Skeletal muscle tissue (tissue), 3 donors: ENCODE measurements at regions not wholly inside any gene's neighbourhood (a gene's known extent, or its start where the extent isn't known, plus 50 kb on each side); places are given as distances from the start of the nearest gene placed in this dataset.

ENCODE experiments used
- H3K27ac ChIP-seq: one replicate; pipeline ENCODE4 v1.7.0; 2013; ENCODE audit warnings: mild to moderate bottlenecking, low read depth, low read length, inconsistent platforms
- H3K27me3 ChIP-seq, 3 donors: one replicate each; pipeline ENCODE4 v1.7.0; 2013; ENCODE audit warnings: low read length in 3 of 3; ENCODE audit not compliant: control insufficient read depth in 3 of 3, insufficient read depth in 3 of 3
- H3K36me3 ChIP-seq, 3 donors: one replicate each; pipeline ENCODE4 v1.7.0; 2013; ENCODE audit warnings: low read length in 3 of 3; ENCODE audit not compliant: control insufficient read depth in 3 of 3, insufficient read depth in 3 of 3
- H3K4me1 ChIP-seq, 3 donors: one replicate each; pipeline ENCODE4 v1.7.0; 2013; ENCODE audit warnings: low read length in 3 of 3, mild to moderate bottlenecking in 3 of 3; ENCODE audit not compliant: control insufficient read depth in 3 of 3, insufficient read depth in 3 of 3
- H3K4me3 ChIP-seq, 3 donors: one replicate each; pipeline ENCODE4 v1.7.0; 2013; ENCODE audit warnings: low read length in 3 of 3
- H3K9ac ChIP-seq, 3 donors: one replicate each; pipeline ENCODE4 v1.7.0; 2013; ENCODE audit warnings: low read length in 3 of 3, mild to moderate bottlenecking in 3 of 3, moderate library complexity in 2 of 3, low read depth in 1 of 3
- H3K9me3 ChIP-seq, 3 donors: one replicate each; pipeline ENCODE4 v1.7.0; 2013; ENCODE audit warnings: low read length in 3 of 3; ENCODE audit not compliant: control insufficient read depth in 3 of 3
- donor health status: Osteomylitis.

DNA sequence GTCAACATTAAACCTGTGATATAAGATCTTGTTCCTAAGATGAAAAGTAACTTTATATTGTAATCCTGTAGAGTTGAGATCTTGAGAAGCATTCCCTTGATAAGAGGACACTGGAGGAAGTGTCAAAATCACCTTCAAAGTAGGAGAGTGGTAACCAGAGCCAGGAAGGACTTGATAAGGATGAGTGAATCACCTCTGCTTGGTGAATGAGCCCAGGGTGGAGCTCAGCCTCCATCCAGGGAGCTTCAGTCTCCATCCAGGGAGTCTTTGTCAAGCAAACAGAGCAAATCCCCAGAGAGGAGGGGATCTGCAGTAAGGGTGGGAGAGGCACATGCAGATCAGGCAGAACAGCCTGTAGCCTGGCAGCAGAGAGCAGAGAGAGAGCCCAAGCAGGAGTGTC, 167.1 kb upstream of the SIX2 start:
- no peaks in the 10 kb centered on the region for H3K36me3 ChIP-seq
- peaks cover 0 to 1% (median 0%) of the 10 kb centered on the region in 3 donors for H3K9me3 ChIP-seq
- H3K27me3 ChIP-seq, result peaks cover 0 to 4% (median 4%) of the 10 kb centered on the region in 3 donors
- H3K9ac ChIP-seq, result no peak overlapping the region
- no peak overlapping the region for H3K27ac ChIP-seq
- no peak overlapping the region for H3K4me3 ChIP-seq
- H3K4me1 ChIP-seq, result no peaks in the 10 kb centered on the region

DNA sequence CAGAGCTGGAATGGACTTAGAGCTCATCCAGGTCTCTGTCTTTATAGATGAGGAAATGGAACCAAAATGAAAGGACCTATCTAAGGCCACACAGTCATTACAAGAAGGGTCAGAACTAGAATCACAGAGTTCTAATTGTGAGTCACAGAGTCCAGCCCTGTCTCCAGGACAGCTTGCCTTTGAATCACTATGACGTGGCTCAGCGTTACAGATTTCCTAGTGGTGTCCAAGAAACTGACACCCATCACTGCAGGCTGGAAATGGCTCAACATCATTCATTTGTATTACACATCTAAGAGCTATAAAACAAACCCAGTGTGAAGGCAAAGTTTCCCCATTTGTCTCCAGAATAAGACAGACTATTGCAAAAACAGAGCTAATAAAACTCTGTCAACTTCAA, 164.3 kb upstream of the SIX2 start:
- Histone ChIP-seq H3K36me3 (no peaks in the 10 kb centered on the region), H3K4me1 (peaks cover 2 to 9% (median 5%) of the 10 kb centered on the region in 3 donors), H3K27ac (no peak overlapping the region), H3K9me3 (peaks cover 0 to 1% (median 0%) of the 10 kb centered on the region in 3 donors), H3K9ac (no peak overlapping the region), H3K27me3 (peaks cover 2 to 20% (median 6%) of the 10 kb centered on the region in 3 donors), H3K4me3 (no peak overlapping the region)

DNA sequence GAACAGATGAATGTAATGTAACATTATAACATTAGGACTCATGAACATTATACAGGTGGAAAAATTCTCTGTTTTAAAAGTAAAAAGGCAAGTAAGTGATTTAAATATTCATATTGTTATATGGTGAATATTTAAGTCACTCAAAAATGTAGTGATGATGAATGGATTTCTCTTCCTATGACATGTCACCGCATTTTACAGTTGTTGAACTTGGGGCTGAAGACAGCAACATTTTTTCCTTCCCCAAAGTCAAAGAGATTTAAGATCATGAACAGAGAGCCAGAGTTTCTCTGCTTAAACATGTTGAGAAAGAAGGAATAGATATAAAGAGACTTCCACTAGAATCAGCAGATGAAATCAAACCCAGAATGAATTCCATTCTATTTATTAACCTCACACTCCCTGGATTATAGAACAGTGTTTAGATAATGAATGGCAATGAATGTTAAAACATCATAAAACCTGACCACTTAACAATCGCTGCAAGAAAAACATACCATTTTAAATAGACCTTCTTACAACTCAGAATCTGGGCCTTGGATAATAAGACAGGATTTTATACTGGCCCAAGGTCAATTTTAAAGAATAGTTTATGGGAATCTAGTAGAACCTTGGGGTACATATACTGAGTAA, 163.6 kb upstream of the SIX2 start:
- Histone ChIP-seq H3K9me3 (peaks cover 0 to 1% (median 0%) of the 10 kb centered on the region in 3 donors), H3K36me3 (no peaks in the 10 kb centered on the region), H3K27me3 (peaks cover 2 to 26% (median 12%) of the 10 kb centered on the region in 3 donors), H3K9ac (no peak overlapping the region), H3K4me3 (no peak overlapping the region), H3K4me1 (peaks cover 6 to 13% (median 6%) of the 10 kb centered on the region in 3 donors), H3K27ac (no peak overlapping the region)

DNA sequence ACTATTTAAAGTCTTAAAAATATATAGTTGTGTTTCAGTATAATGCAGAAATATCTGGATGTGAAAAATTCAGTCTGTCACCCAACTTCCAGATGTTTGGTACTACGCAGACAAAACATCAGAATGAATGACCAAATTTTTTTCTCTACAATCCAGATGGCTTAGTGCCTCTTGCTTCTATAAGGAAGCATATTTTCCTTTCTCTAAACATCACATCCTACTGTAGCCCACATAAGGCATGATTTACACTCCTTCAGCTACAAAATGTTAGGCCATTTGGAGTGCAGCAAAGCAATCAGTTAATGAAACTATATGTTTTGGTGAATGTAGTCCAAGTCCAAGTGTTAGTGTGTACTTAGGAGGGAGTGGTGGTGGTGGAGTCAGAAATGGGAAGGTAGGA, 162.9 kb upstream of the SIX2 start:
- Histone ChIP-seq H3K9ac (no peak overlapping the region), H3K27me3 (peaks cover 2 to 32% (median 19%) of the 10 kb centered on the region in 3 donors), H3K27ac (no peak overlapping the region), H3K4me1 (peaks cover 6 to 13% (median 6%) of the 10 kb centered on the region in 3 donors), H3K36me3 (no peaks in the 10 kb centered on the region), H3K4me3 (no peak overlapping the region), H3K9me3 (peaks cover 0 to 1% (median 0%) of the 10 kb centered on the region in 3 donors)

DNA sequence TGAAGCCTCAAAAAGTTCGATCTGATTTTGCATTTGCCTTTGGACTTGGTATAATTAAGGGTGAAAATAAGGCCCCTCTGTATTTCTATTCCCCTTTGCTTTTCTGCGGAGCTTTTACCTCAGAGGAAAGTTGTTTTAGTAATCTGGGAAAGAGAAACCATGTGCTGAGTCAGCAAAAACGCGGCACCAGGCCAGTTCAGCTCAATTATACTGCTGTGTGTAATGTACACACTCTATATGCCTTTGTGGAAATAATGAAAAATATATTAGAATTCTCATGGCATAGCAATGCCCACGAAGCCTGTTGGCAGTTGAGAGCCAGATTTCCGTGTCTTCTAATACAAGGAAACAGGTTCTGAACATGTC, 161.9 kb upstream of the SIX2 start:
- H3K27ac ChIP-seq, result no peak overlapping the region
- H3K9ac ChIP-seq, result no peak overlapping the region
- no peak overlapping the region for H3K4me3 ChIP-seq
- peaks cover 2 to 33% (median 19%) of the 10 kb centered on the region in 3 donors for H3K27me3 ChIP-seq
- H3K9me3 ChIP-seq, result peaks cover 0 to 1% (median 0%) of the 10 kb centered on the region in 3 donors
- no peaks in the 10 kb centered on the region for H3K36me3 ChIP-seq
- H3K4me1 ChIP-seq, result peaks cover 6 to 13% (median 6%) of the 10 kb centered on the region in 3 donors

DNA sequence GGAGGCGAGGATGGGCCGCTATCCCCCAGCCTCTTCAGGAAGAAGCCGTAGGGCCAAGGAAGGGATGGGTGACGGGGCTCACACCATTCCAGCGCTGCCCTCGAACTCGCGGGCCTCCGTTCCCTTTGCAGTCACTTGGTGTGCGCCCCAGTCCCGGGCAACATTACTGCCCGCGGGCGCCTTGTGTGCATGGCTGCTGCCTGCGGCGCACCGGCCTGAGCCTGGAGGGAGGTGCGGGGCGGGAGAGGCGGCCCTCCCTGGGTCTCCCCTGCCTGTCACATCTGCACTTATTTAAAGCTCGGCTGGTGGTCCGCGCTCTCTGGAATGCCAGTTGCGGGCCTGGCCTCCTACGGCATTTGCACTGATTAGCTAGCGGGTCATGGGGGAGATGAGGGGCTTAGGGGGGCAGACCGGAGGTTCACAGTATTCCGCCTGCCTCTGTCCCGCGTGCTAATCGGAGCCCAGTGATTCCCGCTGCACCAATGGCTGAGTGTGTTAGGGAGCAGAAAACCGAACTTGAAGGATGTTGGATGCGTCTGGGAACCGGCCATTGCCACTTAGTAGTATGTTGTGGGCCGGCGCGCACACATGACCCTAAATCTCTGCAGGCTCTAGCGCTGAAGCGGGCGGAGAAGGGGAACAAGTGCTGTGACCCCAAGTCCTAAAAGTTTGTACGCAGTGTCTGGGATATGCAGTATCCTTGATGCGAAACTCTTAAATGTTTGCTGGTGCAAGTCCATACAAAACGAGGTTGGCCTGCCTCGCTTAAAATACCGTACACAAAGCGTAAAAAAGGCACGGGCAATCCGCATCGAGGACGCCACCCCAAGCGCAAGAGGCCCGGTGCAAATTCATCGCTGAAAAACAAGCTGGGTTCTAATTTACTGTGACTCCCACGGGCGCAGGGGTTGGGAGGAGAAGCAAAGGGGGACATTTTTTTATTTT, 161.2 kb upstream of the SIX2 start:
- peak overlapping the region in 1 of 3 donors; percentile 72 for H3K9ac ChIP-seq
- H3K9me3 ChIP-seq, result peaks cover 0 to 1% (median 0%) of the 10 kb centered on the region in 3 donors
- H3K36me3 ChIP-seq, result no peaks in the 10 kb centered on the region
- H3K27ac ChIP-seq, result no peak overlapping the region
- peaks cover 5 to 37% (median 19%) of the 10 kb centered on the region in 3 donors for H3K27me3 ChIP-seq
- no peak overlapping the region for H3K4me3 ChIP-seq
- H3K4me1 ChIP-seq, result peaks cover 6 to 13% (median 6%) of the 10 kb centered on the region in 3 donors

DNA sequence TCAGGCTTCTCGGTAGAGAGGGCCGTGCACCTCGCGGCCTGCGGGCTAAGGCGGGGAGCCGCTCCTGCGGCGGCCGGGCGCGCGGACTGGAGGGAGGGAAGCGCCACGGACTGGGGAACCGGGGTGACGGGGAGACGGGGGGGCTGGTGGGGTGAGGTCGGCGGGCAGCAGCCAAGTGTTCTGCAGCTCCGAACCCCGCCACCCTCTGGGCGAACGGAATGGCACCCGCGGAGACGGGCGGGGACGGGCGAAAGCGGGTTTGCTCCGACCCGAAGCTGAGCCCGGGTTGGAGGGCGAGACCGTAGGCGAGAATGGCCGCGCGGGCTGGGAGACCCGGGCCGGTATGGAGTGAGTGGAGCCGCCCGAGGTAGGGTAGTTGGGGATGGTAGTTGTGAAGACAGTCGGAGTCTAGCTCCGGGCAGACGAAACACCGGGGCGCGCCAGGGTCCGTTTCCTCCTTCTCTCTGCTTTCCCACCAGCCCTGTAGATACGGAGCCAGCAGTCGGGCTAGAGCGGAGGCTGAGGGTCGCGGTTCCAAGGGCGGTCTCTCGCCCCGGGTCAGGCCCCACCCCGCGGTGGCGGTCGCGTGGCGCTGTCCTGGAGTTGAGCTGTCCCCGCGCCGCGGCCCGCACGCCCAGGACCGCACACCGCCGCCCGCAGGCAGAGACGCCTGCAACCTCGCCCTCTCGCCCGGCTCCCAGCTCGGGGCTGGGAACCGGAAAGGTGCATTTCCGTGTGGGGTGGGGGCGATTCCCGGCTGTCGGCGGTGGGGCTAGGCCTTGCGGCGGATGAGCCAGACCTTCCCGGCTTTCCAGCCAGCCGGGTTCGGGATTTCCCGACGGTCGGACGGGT, 160.3 kb upstream of the SIX2 start:
- H3K36me3 ChIP-seq, result no peaks in the 10 kb centered on the region
- peaks cover 6 to 13% (median 6%) of the 10 kb centered on the region in 3 donors for H3K4me1 ChIP-seq
- H3K27ac ChIP-seq, result no peak overlapping the region
- H3K27me3 ChIP-seq, result peaks cover 6 to 41% (median 24%) of the 10 kb centered on the region in 3 donors
- H3K9me3 ChIP-seq, result no peaks in the 10 kb centered on the region
- H3K4me3 ChIP-seq, result peak overlapping the region; percentile 59 to 66 (median 65)
- H3K9ac ChIP-seq, result peak overlapping the region; percentile 24 to 72 (median 66)

DNA sequence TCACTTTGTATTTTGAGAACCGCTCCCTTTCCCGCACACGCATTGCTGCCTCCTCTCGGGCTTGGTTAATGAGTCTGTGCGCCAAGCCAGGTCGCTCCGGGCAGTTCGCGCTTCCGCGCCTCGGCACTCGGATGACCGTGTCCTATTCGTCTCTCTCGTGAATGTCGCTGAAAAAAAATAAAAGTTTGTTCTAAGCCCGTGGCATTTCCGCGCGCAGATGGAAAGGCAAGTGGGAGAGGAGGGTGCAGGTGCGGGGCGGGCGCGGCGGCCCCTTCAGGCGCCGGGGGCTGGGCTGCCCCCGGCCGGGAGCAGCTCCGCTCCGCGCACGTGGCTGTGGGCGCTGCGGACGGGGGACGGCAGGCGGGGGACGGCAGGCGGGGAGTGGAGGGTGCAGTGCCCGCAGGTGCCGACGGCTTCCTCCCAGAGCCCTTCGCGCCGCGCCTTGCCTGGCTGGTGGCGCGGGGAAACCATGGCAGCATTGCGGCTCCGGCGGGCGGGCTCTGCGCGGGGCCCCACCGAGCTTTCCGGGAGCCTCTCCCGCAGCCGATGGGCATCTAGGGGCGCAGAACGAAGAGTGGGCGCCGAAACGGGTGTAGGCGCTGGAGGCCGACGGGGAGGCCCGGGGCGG, 159.6 kb upstream of the SIX2 start:
- peaks cover 6 to 13% (median 6%) of the 10 kb centered on the region in 3 donors for H3K4me1 ChIP-seq
- peaks cover 8 to 48% (median 23%) of the 10 kb centered on the region in 3 donors for H3K27me3 ChIP-seq
- H3K27ac ChIP-seq, result no peak overlapping the region
- no peaks in the 10 kb centered on the region for H3K36me3 ChIP-seq
- H3K4me3 ChIP-seq, result peak overlapping the region; percentile 59 to 66 (median 60)
- peak overlapping the region; percentile 3 to 72 (median 24) for H3K9ac ChIP-seq
- H3K9me3 ChIP-seq, result no peaks in the 10 kb centered on the region
